Activated CD4-positive, alpha-beta T cell treated with anti-CD3 and anti-CD28 coated beads for 48 hours (primary cell): ENCODE measurements at regions not wholly inside any gene's neighbourhood (a gene's known extent, or its start where the extent isn't known, plus 50 kb on each side); places are given as distances from the start of the nearest gene placed in this dataset.

Source experiments
- DNase-seq: peaks from one replicate; pipeline ENCODE4 v3.0.0-alpha.2; 2020

DNA sequence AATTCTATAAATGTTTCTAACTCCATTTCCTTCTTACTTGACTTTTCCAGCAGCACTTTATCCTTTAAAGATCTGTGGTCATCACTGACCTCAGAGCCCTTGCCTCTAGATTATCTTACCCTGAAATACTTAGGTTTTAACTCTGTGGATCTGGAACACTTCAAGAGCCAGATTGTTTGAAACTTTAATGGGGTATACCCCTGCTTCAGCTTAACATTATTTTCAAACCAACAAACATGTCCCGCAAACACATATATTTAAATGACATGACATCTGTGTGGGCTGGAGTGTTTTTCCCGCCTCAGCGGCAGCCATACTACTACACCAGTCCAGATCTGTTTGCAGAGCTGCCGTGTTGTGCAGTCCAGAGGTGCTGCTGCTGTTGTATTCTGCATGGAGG is 252.0 kb upstream of the TPM1 start:
- DNase-seq: no peak

DNA sequence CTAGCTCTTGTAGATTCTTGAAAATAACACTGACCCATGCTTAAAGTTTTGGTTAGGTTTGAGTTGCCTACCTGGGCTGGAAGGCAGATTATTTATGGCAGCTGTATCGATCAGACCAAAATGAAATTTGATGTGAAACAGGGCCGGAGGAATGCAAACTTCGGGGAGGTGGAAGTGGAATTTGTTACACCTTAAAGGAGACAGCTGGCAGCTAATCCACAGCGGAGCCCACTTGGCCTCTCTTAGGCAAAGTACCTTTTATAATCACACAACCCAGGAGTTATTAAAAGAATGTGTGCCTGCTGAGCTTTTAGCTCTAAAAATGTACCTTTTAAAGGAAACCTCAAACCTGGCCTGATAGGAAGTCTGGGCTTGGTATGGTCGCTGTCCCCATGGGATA is 250.9 kb upstream of the TPM1 start:
- DNase-seq: no peak

GRCh38 chr15:62792986-62793751 is 249.4 kb upstream of the TPM1 start:
- no peak for DNase-seq

DNA sequence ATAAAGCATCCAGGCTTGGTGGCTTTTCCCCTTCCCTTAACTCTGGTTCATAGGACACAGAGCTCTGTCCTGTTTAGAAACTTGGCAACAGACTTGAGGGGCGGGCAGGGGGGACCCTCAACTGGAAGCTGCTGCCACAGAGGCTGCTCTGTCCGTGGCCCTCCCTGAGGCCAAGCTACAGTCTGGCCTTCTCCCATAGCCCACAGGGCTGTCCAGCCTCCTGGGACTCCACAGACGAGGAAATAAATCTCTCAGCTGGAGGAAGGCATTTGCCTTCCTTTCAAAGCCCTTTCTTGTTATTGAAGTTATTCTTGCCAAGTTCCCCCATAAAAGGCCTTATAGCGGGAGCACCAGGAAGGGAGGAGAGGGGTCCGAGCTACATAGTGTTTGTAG is 248.8 kb upstream of the TPM1 start:
- DNase-seq: no peak

DNA sequence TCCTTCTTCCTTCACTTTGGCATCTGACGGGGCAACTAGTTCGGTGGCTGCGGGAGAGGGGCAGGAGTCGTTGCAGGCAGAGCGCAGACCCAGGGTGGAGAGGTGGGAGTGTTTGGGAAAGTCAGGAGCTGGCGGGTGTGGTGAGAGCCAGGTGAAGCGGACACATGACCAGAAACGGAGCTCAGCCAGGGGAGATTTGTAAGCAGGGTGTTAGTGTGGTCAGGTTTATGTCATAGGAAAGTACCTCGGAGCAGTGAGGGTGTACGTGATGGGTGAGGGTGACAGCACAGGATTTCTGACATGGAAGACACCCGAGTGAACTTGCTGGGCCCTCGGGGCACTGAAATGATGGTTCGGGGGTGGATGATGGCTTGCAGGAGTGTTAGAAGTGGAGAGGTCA is 247.4 kb upstream of the TPM1 start:
- no peak for DNase-seq

DNA sequence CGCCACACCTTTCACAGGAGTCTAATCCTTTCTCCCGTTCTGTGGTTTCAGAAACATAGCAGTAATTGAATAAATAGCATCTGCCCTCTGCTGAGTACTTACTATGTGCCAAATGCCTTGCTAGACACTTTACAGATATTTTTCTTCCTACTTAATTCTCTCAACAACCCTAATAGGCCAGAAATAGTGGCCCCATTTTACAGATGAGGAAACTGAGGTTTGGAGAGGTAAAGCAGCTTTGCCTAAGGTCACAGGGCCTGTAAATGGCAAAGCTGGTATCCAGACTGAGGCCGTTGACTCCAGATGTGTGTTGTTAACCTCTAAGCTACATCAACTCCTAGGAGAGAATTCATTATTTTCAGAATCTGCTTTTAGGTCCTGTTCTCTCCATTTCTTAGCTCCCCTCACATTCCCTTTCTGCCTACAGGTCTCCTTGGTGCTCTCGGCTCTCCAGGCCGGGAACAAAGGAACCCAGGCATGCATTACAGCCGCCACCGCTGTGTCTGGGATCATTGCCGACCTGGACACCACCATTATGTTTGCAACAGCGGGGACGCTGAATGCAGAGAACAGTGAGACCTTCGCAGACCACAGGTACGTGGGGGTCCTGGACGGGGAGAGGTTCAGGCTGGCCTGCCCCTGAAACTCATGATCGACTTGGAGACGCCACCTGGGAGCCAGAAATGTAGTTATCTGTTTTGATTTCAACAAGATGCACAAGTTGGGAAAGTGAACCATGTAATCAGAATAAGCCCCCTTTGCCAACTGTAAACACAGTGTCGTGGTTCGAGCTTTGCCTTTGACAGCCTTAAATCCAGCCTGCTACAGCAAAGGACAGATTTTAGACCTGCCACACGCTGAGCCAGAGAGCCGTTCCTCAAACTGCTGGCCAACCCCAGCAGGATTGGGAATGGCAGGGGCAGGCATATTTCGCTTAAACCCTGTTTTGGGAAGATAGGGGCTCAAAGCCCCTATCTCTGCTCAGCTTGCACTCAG is 246.5 kb upstream of the TPM1 start:
- no peak for DNase-seq

DNA sequence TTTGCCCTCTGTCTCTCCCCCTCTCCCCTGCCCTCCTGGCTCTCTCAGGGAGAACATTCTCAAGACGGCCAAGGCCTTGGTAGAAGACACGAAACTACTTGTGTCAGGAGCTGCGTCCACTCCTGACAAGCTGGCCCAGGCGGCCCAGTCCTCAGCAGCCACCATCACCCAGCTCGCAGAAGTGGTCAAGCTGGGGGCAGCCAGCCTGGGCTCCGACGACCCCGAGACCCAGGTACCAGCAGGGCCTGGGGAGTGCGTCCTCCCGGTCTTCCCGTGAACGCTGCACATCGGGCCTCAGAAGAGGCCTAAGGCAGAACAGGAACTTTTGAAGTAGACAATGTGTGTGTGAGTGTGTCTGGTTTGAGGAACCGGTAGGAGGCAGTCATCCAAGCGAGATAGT is 245.4 kb upstream of the TPM1 start:
- no peak for DNase-seq

DNA sequence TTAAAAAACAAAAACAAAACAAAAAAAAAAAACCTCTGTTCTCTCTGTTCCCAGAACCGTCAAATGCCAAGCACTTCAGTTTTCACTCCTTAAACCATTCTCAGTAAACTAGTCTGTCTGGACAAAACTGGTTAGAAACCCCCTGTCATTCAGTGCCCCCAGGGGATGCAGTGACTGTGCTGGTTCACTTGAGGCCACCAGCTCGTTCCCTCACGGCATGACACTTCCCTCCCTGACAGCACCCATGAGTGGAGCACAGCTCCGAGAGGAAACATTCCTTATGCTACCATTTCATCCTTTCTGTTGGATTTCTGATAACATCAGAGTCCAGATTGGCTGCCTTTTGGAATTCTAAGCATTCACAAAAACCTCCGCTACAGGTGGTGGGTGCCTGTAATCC is 244.0 kb upstream of the TPM1 start:
- no peak for DNase-seq

DNA sequence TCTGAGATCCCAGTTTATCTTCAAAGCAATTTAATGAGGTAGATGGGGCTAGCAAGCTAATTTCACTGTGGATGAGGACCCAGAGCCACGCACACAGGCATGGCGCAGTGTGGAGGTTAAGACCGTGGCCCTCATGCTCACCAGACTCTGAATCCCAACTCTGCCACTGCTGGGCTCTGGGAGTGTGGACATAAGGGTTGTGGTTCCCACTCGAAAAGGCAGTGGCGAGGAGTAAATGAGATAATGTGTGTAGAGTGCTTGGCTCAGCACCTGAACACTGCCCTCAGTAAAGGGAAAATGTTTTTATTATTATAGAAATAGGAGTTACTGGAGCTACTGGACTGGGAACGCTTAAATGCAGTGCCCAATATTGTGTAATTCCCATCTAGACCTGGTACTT is 243.5 kb upstream of the TPM1 start:
- DNase-seq: no peak

GRCh38 chr15:62799919-62800318 is 242.6 kb upstream of the TPM1 start:
- no peak for DNase-seq

DNA sequence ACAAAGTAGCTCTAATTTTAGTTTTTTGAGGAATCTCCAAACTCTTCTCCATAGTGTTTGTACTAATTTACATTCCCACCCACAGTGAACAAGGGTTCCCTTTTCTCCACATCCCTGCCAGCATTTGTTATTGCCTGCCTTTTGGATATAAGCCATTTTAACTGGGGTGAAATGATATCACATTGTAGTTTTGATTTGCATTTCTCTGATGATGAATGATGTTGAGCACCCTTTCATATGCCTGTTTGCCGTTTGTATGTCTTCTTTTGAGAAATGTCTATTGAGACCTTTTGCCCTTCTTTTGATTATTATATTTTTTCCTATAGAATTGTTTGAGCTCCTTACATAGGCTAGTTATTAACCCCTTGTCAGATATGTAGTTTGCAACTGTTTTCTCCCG is 239.9 kb upstream of the TPM1 start:
- no peak for DNase-seq

GRCh38 chr15:62803856-62804400 is 238.6 kb upstream of the TPM1 start:
- no peak for DNase-seq

DNA sequence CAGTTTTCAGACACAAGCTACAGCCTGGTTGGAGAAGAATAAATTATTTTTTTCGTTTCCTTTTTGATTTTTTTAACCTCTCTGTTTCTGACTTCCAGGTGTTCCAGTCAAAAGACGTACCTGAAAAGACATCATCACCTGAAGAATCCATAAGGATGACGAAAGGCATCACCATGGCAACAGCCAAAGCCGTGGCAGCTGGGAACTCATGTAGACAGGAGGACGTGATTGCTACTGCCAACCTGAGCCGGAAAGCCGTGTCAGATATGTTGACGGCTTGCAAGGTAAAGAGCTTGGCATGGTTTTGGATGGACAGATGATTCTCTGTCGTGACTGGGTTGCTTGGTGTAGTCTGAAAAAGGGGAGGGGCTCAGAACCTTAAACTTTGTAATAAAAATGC is 237.0 kb upstream of the TPM1 start:
- no peak for DNase-seq

- DNase-seq: no peak
Observed at GRCh38 chr15:62807539-62808130, 234.9 kb upstream of the TPM1 start.

DNA sequence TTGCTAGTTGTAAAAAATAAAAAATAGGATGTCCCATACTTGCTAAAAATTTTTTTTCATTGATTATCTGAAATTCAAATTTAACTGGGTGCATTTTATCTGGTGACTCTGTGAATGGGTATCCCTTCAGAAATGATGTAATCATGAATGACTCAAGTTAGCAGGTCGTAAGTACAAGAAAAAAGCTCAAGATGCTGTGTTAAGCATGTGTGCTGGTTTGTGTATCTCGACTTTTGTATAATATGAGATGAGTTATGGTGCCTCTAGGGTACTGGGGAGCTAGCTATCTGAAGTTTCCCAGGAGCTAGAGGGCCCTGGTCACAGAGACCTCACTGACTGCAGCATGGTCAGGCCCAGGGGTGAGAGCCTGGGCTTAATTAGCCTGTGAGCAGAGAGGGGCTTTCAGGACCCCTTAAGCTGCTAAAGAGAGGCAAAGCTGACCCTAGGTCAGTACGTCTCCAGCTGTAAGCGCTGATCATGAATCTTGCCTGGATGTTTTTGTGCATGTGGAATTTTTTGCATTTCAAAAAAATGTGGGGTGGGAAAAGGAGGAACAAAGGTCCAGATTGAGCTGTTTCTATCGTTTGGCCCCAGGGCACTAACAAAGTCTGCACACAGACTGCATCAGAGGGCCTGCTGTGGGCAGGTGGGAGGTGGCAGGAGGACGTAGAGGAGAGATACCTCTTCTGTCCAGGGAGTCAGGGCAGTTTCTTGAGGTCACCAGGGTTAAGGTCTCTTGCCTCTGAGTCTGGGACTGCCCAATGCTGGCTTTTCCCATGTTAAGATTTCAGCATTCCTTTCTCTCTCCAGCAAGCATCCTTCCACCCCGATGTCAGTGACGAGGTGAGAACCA is 233.2 kb upstream of the TPM1 start:
- DNase-seq: no peak

DNA sequence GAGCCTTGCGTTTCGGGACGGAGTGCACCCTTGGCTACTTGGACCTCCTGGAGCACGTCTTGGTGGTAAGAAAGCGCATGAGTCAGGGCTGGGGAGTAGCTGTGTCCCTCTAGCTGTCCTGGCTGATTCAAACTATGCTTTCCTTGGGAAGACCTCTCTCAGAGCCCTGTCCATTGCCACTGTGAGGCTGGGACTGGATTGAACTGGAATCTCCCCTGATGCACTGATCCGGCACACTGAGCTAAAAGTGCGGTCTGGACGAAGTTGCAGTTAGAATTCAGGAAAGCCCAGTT is 232.6 kb upstream of the TPM1 start:
- DNase-seq: no peak

DNA sequence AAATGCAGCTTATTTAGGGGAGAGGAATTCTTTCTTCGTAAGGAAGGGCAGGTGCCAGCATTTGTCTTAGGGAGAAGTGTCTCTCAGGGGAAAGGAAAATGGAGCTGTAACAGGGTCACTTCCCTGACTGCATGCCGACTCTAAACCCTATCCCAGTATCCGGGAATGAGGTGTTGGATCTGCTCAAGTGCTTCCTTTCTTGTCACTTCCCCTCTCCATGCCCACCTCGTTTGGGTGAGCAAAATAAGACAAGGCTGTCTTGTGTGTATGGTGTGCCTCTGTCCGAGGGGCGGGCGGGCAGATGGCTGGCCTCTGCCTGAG is 230.1 kb upstream of the TPM1 start:
- no peak for DNase-seq

DNA sequence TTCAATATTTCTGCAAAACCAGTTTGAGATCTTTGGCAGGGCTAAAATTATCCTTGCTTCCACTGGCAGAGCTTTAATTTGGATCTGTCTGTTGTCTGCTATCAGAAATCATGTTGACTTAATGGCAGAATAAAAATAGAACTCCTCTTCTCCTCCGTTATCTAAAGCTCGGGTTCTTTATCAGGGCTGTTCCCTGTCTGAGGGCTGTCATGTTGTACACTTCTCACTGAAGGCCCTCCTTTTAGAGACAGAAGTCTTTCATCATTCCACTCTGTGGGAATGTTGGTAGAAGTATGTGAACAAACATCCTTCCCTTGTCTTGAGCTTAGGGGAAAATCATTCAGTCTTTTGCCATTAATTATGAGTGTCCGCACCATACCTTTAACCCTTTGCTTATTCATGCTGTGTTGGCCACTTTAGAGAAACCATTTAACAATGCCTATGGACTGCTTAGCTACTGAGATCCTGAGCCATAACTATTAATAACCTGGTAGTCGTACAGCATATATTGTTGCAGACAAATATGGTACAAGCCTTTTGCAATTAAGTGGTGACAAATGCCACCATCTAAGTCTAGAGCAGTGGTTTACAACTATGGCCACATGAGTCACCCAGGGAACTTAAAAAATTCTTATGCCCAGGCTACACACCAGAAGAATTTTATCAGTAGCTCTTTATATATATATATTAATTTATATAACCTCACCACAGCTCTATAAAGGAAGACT is 226.0 kb upstream of the TPM1 start:
- no peak for DNase-seq

- DNase-seq: no peak
Observed at GRCh38 chr15:62818691-62819090, 223.9 kb upstream of the TPM1 start.

- no peak for DNase-seq
Observed at GRCh38 chr15:62821384-62822131, 221.0 kb upstream of the TPM1 start.

DNA sequence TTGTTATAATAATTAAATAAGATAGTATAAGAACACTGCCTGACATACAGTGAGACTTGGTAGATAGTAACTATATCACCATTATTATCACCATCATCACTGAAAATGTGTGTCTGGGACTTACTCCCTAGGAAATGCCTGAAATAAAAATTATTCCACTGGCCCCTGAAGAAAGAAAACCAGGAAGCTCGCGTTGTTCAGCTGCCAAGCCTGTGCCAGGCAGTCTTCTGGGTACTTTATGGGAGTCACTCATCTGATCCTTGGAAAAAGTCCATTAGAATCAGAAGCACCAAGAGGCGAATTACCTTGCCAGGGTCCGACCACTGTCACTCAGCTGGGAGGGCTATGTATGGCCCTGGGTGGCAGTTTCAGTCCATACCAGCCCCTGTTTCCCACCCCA is 220.3 kb upstream of the TPM1 start:
- DNase-seq: no peak
